ENCODE measurements at regions not wholly inside any gene's neighbourhood (a gene's known extent, or its start where the extent isn't known, plus 50 kb on each side); places are given as distances from the start of the nearest gene placed in this dataset.

GRCh38 chrX:5748586-5749150 lies 480.0 kb downstream of the NLGN4X start:
- ATAC-seq (ENCODE audit: low read depth) (no peak), DNase-seq (ENCODE audit: low spot score in 2 of 2) (no peak)
- Mint-ChIP-seq H3K4me1 (peaks cover 4% of the 10 kb centered on the region), H3K9me3 (peaks cover 4% of the 10 kb centered on the region), H3K27ac (no peak overlapping the region), H3K27me3 (peaks cover 3% of the 10 kb centered on the region), H3K4me3 (no peak overlapping the region), H3K36me3 (no peaks in the 10 kb centered on the region)

GRCh38 chrX:5746231-5746630 lies 482.4 kb downstream of the NLGN4X start:
- no peak for DNase-seq (ENCODE audit: low spot score in 2 of 2)

GRCh38 chrX:5733501-5733900 lies 495.2 kb downstream of the NLGN4X start:
- H3K4me3 Mint-ChIP-seq: no peak overlapping the region
- no peaks in the 10 kb centered on the region for H3K9me3 Mint-ChIP-seq
- H3K36me3 Mint-ChIP-seq: peaks cover 2% of the 10 kb centered on the region
- no peak for DNase-seq (ENCODE audit: low spot score in 2 of 2)
- peaks cover 2% of the 10 kb centered on the region for H3K4me1 Mint-ChIP-seq
- H3K27ac Mint-ChIP-seq: no peak overlapping the region
- H3K27me3 Mint-ChIP-seq: no peaks in the 10 kb centered on the region
- ATAC-seq (ENCODE audit: low read depth): no peak

More at GRCh38 chrX:5746231-5746630, 482.4 kb downstream of the NLGN4X start:
- Mint-ChIP-seq H3K4me1 (peaks cover 4% of the 10 kb centered on the region), H3K4me3 (no peak overlapping the region), H3K9me3 (peaks cover 4% of the 10 kb centered on the region), H3K27ac (no peak overlapping the region), H3K36me3 (no peaks in the 10 kb centered on the region), H3K27me3 (peaks cover 6% of the 10 kb centered on the region)
- ATAC-seq (ENCODE audit: low read depth): no peak

GRCh38 chrX:5730556-5730955 lies 498.1 kb downstream of the NLGN4X start:
- H3K27ac Mint-ChIP-seq: no peak overlapping the region
- H3K27me3 Mint-ChIP-seq: peaks cover 1% of the 10 kb centered on the region
- no peak overlapping the region for H3K4me3 Mint-ChIP-seq
- ATAC-seq (ENCODE audit: low read depth): no peak
- peaks cover 7% of the 10 kb centered on the region for H3K4me1 Mint-ChIP-seq
- DNase-seq (ENCODE audit: low spot score in 2 of 2): no peak
- peaks cover 2% of the 10 kb centered on the region for H3K36me3 Mint-ChIP-seq
- H3K9me3 Mint-ChIP-seq: no peaks in the 10 kb centered on the region

- H3K4me1 Mint-ChIP-seq: peaks cover 8% of the 10 kb centered on the region
- DNase-seq (ENCODE audit: low spot score in 2 of 2): no peak
- peaks cover 1% of the 10 kb centered on the region for H3K27me3 Mint-ChIP-seq
- H3K36me3 Mint-ChIP-seq: no peaks in the 10 kb centered on the region
- no peak overlapping the region for H3K4me3 Mint-ChIP-seq
- H3K27ac Mint-ChIP-seq: no peak overlapping the region
- ATAC-seq (ENCODE audit: low read depth): no peak
- H3K9me3 Mint-ChIP-seq: peaks cover 1% of the 10 kb centered on the region
Observed at GRCh38 chrX:5726224-5726623, 502.4 kb downstream of the NLGN4X start.

- ATAC-seq (ENCODE audit: low read depth): no peak
- no peak overlapping the region for H3K27ac Mint-ChIP-seq
Observed at GRCh38 chrX:5724123-5724522, 504.5 kb downstream of the NLGN4X start.

GRCh38 chrX:5718651-5719050 lies 510.0 kb downstream of the NLGN4X start:
- peaks cover 3% of the 10 kb centered on the region for H3K9me3 Mint-ChIP-seq
- ATAC-seq (ENCODE audit: low read depth) (no peak), DNase-seq (ENCODE audit: low spot score in 2 of 2) (no peak)
- H3K4me1 Mint-ChIP-seq: no peaks in the 10 kb centered on the region
- no peak overlapping the region for H3K4me3 Mint-ChIP-seq
- no peak overlapping the region for H3K27ac Mint-ChIP-seq
- no peaks in the 10 kb centered on the region for H3K36me3 Mint-ChIP-seq
- H3K27me3 Mint-ChIP-seq: no peaks in the 10 kb centered on the region

More at GRCh38 chrX:5724123-5724522, 504.5 kb downstream of the NLGN4X start:
- peaks cover 3% of the 10 kb centered on the region for H3K9me3 Mint-ChIP-seq
- H3K27me3 Mint-ChIP-seq: peaks cover 1% of the 10 kb centered on the region
- H3K36me3 Mint-ChIP-seq: no peaks in the 10 kb centered on the region
- DNase-seq (ENCODE audit: low spot score in 2 of 2): no peak
- peaks cover 6% of the 10 kb centered on the region for H3K4me1 Mint-ChIP-seq
- no peak overlapping the region for H3K4me3 Mint-ChIP-seq

GRCh38 chrX:5716666-5717065 lies 512.0 kb downstream of the NLGN4X start:
- no peaks in the 10 kb centered on the region for H3K4me1 Mint-ChIP-seq
- H3K9me3 Mint-ChIP-seq: peaks cover 3% of the 10 kb centered on the region
- H3K27me3 Mint-ChIP-seq: no peaks in the 10 kb centered on the region
- ATAC-seq (ENCODE audit: low read depth): no peak
- H3K4me3 Mint-ChIP-seq: no peak overlapping the region
- H3K27ac Mint-ChIP-seq: no peak overlapping the region
- DNase-seq (ENCODE audit: low spot score in 2 of 2): no peak
- H3K36me3 Mint-ChIP-seq: no peaks in the 10 kb centered on the region

- DNase-seq (ENCODE audit: low spot score in 2 of 2) (no peak), ATAC-seq (ENCODE audit: low read depth) (no peak)
- H3K27ac Mint-ChIP-seq: no peak overlapping the region
Observed at GRCh38 chrX:5708251-5708650, 520.4 kb downstream of the NLGN4X start.

GRCh38 chrX:5702890-5703289 lies 525.8 kb downstream of the NLGN4X start:
- H3K4me3 Mint-ChIP-seq: no peak overlapping the region
- H3K27ac Mint-ChIP-seq: no peak overlapping the region
- H3K27me3 Mint-ChIP-seq: no peaks in the 10 kb centered on the region
- no peak for ATAC-seq (ENCODE audit: low read depth)
- H3K4me1 Mint-ChIP-seq: no peaks in the 10 kb centered on the region
- DNase-seq (ENCODE audit: low spot score in 2 of 2): no peak
- no peaks in the 10 kb centered on the region for H3K36me3 Mint-ChIP-seq
- no peaks in the 10 kb centered on the region for H3K9me3 Mint-ChIP-seq

More at GRCh38 chrX:5708251-5708650, 520.4 kb downstream of the NLGN4X start:
- Mint-ChIP-seq H3K4me1 (no peaks in the 10 kb centered on the region), H3K27me3 (no peaks in the 10 kb centered on the region), H3K4me3 (no peak overlapping the region), H3K36me3 (no peaks in the 10 kb centered on the region), H3K9me3 (no peaks in the 10 kb centered on the region)

- no peaks in the 10 kb centered on the region for H3K9me3 Mint-ChIP-seq
- H3K27ac Mint-ChIP-seq: no peak overlapping the region
- no peak for ATAC-seq (ENCODE audit: low read depth)
Observed at GRCh38 chrX:5695971-5696370, 532.7 kb downstream of the NLGN4X start.

GRCh38 chrX:5683996-5684395 lies 544.7 kb downstream of the NLGN4X start:
- Mint-ChIP-seq H3K36me3 (peaks cover 2% of the 10 kb centered on the region), H3K4me3 (no peak overlapping the region), H3K4me1 (peaks cover 10% of the 10 kb centered on the region), H3K27me3 (no peaks in the 10 kb centered on the region), H3K9me3 (peaks cover 7% of the 10 kb centered on the region), H3K27ac (no peak overlapping the region)
- DNase-seq (ENCODE audit: low spot score in 2 of 2): no peak
- no peak for ATAC-seq (ENCODE audit: low read depth)

More at GRCh38 chrX:5695971-5696370, 532.7 kb downstream of the NLGN4X start:
- Mint-ChIP-seq H3K27me3 (no peaks in the 10 kb centered on the region), H3K4me3 (no peak overlapping the region), H3K36me3 (no peaks in the 10 kb centered on the region), H3K4me1 (no peaks in the 10 kb centered on the region)
- no peak for DNase-seq (ENCODE audit: low spot score in 2 of 2)

- Mint-ChIP-seq H3K27ac (peak overlapping the region; percentile 11), H3K9me3 (peaks cover 7% of the 10 kb centered on the region), H3K36me3 (peaks cover 2% of the 10 kb centered on the region), H3K4me3 (no peak overlapping the region), H3K27me3 (peaks cover under 1% of the 10 kb centered on the region), H3K4me1 (peaks cover 8% of the 10 kb centered on the region)
- ATAC-seq (ENCODE audit: low read depth): no peak
- DNase-seq (ENCODE audit: low spot score in 2 of 2): no peak
Observed at GRCh38 chrX:5681159-5681558, 547.5 kb downstream of the NLGN4X start.

- no peak overlapping the region for H3K4me3 Mint-ChIP-seq
- H3K4me1 Mint-ChIP-seq: peaks cover 7% of the 10 kb centered on the region
- no peaks in the 10 kb centered on the region for H3K9me3 Mint-ChIP-seq
- ATAC-seq (ENCODE audit: low read depth): no peak
- no peaks in the 10 kb centered on the region for H3K36me3 Mint-ChIP-seq
- DNase-seq (ENCODE audit: low spot score in 2 of 2): no peak
- H3K27me3 Mint-ChIP-seq: peaks cover 2% of the 10 kb centered on the region
- no peak overlapping the region for H3K27ac Mint-ChIP-seq
Observed at GRCh38 chrX:5674036-5674435, 554.6 kb downstream of the NLGN4X start.

GRCh38 chrX:5672099-5672498 lies 556.6 kb downstream of the NLGN4X start:
- H3K27ac Mint-ChIP-seq: no peak overlapping the region
- ATAC-seq (ENCODE audit: low read depth): peak; percentile 34
- H3K36me3 Mint-ChIP-seq: no peaks in the 10 kb centered on the region
- H3K27me3 Mint-ChIP-seq: peaks cover 2% of the 10 kb centered on the region
- no peak for DNase-seq (ENCODE audit: low spot score in 2 of 2)
- H3K9me3 Mint-ChIP-seq: no peaks in the 10 kb centered on the region
- no peak overlapping the region for H3K4me3 Mint-ChIP-seq
- peaks cover 7% of the 10 kb centered on the region for H3K4me1 Mint-ChIP-seq
